HEK293 (cell line): ENCODE measurements at regions not wholly inside any gene's neighbourhood (a gene's known extent, or its start where the extent isn't known, plus 50 kb on each side); places are given as distances from the start of the nearest gene placed in this dataset.

Experiments used
- BCL11B ChIP-seq: fragments of 450-650 bp; formaldehyde crosslinking; IDR thresholded peaks from 2 replicates; pipeline ENCODE4 v1.5.1; 2016; ENCODE audit warnings: low read depth, missing biosample characterization, missing genetic modification characterization
- HOXA7 ChIP-seq: sonication (generic); formaldehyde crosslinking; IDR thresholded peaks from 2 replicates; pipeline ENCODE4 v1.8.1; 2022; ENCODE audit warnings: missing genetic modification reagents, borderline replicate concordance
- KLF8 ChIP-seq: fragments of 450-650 bp; formaldehyde crosslinking; IDR thresholded peaks from 2 replicates; pipeline ENCODE4 v1.5.1; 2016; ENCODE audit warnings: missing biosample characterization, missing genetic modification characterization
- YY1 ChIP-seq: fragments of 450-650 bp; formaldehyde crosslinking; IDR thresholded peaks from 2 replicates; pipeline ENCODE4 v1.5.1; 2018; ENCODE audit warnings: missing biosample characterization, missing genetic modification characterization
- ZBTB17 ChIP-seq: fragments of 450-650 bp; formaldehyde crosslinking; IDR thresholded peaks from 2 replicates; pipeline ENCODE4 v1.5.1; 2016; ENCODE audit warnings: missing biosample characterization, missing genetic modification characterization
- ZNF133 ChIP-seq: fragments of 450-650 bp; formaldehyde crosslinking; IDR thresholded peaks from 2 replicates; pipeline ENCODE4 v1.5.1; 2016; ENCODE audit warnings: missing biosample characterization, missing genetic modification characterization
- TF ChIP-seq, protein P1 (sequence below): fragments of 450-650 bp; formaldehyde crosslinking; IDR thresholded peaks from 2 replicates; pipeline ENCODE4 v1.5.1; 2016; ENCODE audit warnings: missing biosample characterization, missing genetic modification characterization
- TF ChIP-seq, protein P2 (sequence below): fragments of 450-650 bp; formaldehyde crosslinking; IDR thresholded peaks from 2 replicates; pipeline ENCODE4 v1.5.1; 2016; ENCODE audit warnings: missing biosample characterization, missing genetic modification characterization, low read depth

- no peak for TF ChIP-seq BCL11B (tag by site-specific recombination)
- TF ChIP-seq YY1 (tag by site-specific recombination), result no peak
- TF ChIP-seq, protein P1, sequence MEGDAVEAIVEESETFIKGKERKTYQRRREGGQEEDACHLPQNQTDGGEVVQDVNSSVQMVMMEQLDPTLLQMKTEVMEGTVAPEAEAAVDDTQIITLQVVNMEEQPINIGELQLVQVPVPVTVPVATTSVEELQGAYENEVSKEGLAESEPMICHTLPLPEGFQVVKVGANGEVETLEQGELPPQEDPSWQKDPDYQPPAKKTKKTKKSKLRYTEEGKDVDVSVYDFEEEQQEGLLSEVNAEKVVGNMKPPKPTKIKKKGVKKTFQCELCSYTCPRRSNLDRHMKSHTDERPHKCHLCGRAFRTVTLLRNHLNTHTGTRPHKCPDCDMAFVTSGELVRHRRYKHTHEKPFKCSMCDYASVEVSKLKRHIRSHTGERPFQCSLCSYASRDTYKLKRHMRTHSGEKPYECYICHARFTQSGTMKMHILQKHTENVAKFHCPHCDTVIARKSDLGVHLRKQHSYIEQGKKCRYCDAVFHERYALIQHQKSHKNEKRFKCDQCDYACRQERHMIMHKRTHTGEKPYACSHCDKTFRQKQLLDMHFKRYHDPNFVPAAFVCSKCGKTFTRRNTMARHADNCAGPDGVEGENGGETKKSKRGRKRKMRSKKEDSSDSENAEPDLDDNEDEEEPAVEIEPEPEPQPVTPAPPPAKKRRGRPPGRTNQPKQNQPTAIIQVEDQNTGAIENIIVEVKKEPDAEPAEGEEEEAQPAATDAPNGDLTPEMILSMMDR (tag by site-specific recombination), result no peak
- TF ChIP-seq KLF8 (tag by site-specific recombination), result no peak
- TF ChIP-seq ZNF133, result no peak
- TF ChIP-seq ZBTB17 (tag by site-specific recombination), result no peak
- TF ChIP-seq HOXA7, result no peak
- TF ChIP-seq, protein P2, sequence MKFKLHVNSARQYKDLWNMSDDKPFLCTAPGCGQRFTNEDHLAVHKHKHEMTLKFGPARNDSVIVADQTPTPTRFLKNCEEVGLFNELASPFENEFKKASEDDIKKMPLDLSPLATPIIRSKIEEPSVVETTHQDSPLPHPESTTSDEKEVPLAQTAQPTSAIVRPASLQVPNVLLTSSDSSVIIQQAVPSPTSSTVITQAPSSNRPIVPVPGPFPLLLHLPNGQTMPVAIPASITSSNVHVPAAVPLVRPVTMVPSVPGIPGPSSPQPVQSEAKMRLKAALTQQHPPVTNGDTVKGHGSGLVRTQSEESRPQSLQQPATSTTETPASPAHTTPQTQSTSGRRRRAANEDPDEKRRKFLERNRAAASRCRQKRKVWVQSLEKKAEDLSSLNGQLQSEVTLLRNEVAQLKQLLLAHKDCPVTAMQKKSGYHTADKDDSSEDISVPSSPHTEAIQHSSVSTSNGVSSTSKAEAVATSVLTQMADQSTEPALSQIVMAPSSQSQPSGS (tag by site-specific recombination), result no peak
These were observed 284.5 kb upstream of the RTL1 start for GRCh38 chr14:101187816-101188570.
